GM10266 (cell line): ENCODE measurements at regions not wholly inside any gene's neighbourhood (a gene's known extent, or its start where the extent isn't known, plus 50 kb on each side); places are given as distances from the start of the nearest gene placed in this dataset.

Source experiments
- DNase-seq: peaks from one replicate; pipeline ENCODE4 v3.0.0; 2012; ENCODE audit errors: extremely low spot score
- CTCF ChIP-seq: IDR thresholded peaks from 2 replicates; pipeline ENCODE4 v1.5.1; 2012; ENCODE audit warnings: mild to moderate bottlenecking, low read depth; ENCODE audit not compliant: control insufficient read depth, insufficient read depth; ENCODE audit errors: missing control alignments

DNA sequence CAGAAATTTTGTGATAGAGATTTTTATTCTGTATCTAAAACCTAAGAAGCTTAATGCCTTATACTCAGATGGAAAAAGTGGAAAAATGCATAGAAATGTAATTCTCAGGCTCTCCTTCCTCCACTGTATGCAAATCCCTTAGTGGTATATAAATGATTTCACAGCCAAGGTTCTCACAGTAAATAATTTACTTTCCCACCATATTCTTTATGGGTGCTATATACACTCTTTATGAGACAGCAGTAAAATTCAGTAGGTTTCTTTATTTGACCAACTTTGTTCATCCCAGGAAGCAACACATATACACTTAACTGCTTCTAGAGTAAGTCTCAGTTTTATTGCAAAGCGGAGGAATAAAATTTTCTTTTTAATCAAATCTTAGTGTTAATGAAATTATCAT is 1399.7 kb downstream of the PCDH7 start:
- DNase-seq = no peak
- TF ChIP-seq CTCF = no peak

DNA sequence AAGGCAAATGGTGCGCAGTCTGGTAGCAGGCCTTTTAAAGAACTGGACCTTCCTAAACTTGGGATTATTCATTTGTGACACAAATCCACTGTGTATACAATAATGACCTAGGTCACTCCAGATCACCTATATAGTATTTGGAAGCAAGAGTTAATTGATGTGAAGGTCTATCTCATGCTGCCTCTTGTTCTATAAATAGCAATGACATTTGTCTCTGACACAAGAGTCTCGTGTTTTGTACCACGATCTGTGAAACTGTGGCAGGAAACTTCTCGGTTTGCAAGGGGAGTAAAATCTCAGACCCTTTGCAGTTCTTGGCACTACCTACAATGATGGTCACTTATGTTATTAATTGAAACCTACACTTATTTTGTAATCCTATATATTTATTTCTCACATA is 1408.4 kb downstream of the PCDH7 start:
- no peak for DNase-seq
- TF ChIP-seq CTCF = no peak

- no peak for TF ChIP-seq CTCF
- no peak for DNase-seq
Measured at GRCh38 chr4:32129967-32130366, 1409.8 kb downstream of the PCDH7 start.

- no peak for TF ChIP-seq CTCF
- no peak for DNase-seq
Measured at GRCh38 chr4:32133141-32133540, 1413.0 kb downstream of the PCDH7 start.

DNA sequence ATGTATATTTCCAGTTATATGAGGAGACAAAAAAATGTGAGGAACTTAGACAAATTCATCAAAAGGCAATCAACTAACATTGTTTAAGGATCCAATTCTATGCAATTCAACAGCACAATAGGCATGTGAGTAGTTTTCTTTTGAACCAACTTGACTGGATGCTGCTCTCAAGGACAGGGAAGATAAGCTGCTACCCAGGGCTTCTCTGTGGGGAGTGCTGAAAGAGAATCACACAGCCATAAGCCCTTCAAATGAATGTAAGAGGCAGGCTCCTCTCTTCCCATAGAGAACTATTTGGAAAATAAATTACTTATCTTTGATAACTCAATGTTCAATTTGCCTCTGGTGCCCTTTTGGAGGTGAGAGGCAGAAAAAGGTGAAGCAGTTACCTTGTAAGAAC is 1413.6 kb downstream of the PCDH7 start:
- no peak for DNase-seq
- no peak for TF ChIP-seq CTCF

- DNase-seq = no peak
- TF ChIP-seq CTCF = no peak
Measured at GRCh38 chr4:32135642-32136041, 1415.5 kb downstream of the PCDH7 start.

DNA sequence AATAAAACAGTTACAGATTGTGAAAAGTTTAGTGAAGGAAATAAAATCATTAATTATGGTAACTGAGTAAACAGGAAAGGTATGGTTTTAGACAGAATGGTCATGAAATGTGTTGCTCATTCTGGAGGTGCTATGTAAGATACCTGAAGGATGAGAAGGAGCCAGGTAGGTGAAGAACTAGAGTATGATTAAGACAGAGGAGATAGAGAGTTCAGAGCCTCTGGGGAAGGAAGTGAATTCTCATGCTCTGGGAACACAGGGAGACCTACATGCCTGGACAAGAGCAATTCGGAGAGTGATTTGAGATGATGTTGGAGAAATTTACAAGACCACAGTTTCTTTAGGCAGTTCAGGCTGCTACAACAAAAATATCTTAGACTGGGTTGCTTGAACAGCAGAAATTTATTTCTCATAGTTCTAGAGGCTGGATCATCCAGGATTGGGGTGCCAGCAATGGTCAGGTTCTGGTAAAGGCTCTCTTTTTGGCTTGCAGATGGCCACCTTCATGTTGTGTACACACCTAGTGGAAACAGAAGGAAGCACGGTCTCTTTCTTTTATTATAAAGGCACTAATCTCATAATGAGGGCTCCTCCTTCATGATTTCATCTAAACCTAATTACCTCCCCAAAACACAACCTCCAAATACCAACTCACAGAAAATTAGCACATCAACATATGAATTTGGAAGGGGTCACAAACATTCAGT is 1416.1 kb downstream of the PCDH7 start:
- no peak for DNase-seq
- TF ChIP-seq CTCF = no peak
